ENCODE measurements at regions not wholly inside any gene's neighbourhood (a gene's known extent, or its start where the extent isn't known, plus 50 kb on each side); places are given as distances from the start of the nearest gene placed in this dataset.

- ATAC-seq (ENCODE audit: poor library complexity): no peak
- DNase-seq: no peak
- POLR2A ChIA-PET: no interaction called here
- Histone ChIP-seq H3K27ac (ENCODE audit: low read depth in 1 of 2, low read length in 2 of 2) (no peak overlapping the region), H3K4me3 (ENCODE audit: low read length) (no peak overlapping the region), H3K4me1 (ENCODE audit: insufficient read depth, low read length) (no peaks in the 10 kb centered on the region), H3K9me3 (ENCODE audit: control insufficient read depth in 1 of 2, insufficient read depth in 1 of 2, low read length in 2 of 2) (peaks cover 4 to 8% of the 10 kb centered on the region in 2 experiments), H3K36me3 (ENCODE audit: insufficient read depth, low read length) (no peaks in the 10 kb centered on the region), H3K27me3 (ENCODE audit: control insufficient read depth in 1 of 2, insufficient read depth in 2 of 2, low read length in 2 of 2) (no peaks in the 10 kb centered on the region)
- intact Hi-C loops (cut with DNase I, micrococcal nuclease): no loop called here
- Mint-ChIP-seq H3K27ac (no peak overlapping the region), H3K4me3 (no peak overlapping the region), H3K4me1 (ENCODE audit: low read depth) (no peaks in the 10 kb centered on the region), H3K9me3 (peaks cover 27% of the 10 kb centered on the region), H3K36me3 (ENCODE audit: low read depth) (no peaks in the 10 kb centered on the region), H3K27me3 (no peaks in the 10 kb centered on the region)
- no peak for TF ChIP-seq CTCF (IDR thresholded peaks at IDR 0.05)
- CTCF ChIA-PET: no interaction called here
Observed at GRCh38 chr14:85050180-85050579, 479.8 kb upstream of the FLRT2 start.

GRCh38 chr14:85052646-85053045, 477.3 kb upstream of the FLRT2 start:
- H3K4me1 ChIP-seq (ENCODE audit: insufficient read depth, low read length): no peaks in the 10 kb centered on the region
- H3K27me3 Mint-ChIP-seq: no peaks in the 10 kb centered on the region
- no peaks in the 10 kb centered on the region for H3K27me3 ChIP-seq (ENCODE audit: control insufficient read depth in 1 of 2, insufficient read depth in 2 of 2, low read length in 2 of 2)
- no peak overlapping the region for H3K27ac ChIP-seq (ENCODE audit: low read depth in 1 of 2, low read length in 2 of 2)
- ATAC-seq (ENCODE audit: poor library complexity) (no peak), DNase-seq (no peak)
- ChIA-PET POLR2A (no interaction called here), CTCF (no interaction called here)
- peaks cover 4 to 8% of the 10 kb centered on the region in 2 experiments for H3K9me3 ChIP-seq (ENCODE audit: control insufficient read depth in 1 of 2, insufficient read depth in 1 of 2, low read length in 2 of 2)
- intact Hi-C loops (cut with DNase I, micrococcal nuclease): no loop called here
- H3K27ac Mint-ChIP-seq: no peak overlapping the region
- no peaks in the 10 kb centered on the region for H3K36me3 ChIP-seq (ENCODE audit: insufficient read depth, low read length)
- H3K36me3 Mint-ChIP-seq (ENCODE audit: low read depth): no peaks in the 10 kb centered on the region
- no peak overlapping the region for H3K4me3 Mint-ChIP-seq
- no peak overlapping the region for H3K4me3 ChIP-seq (ENCODE audit: low read length)
- H3K9me3 Mint-ChIP-seq: peaks cover 25% of the 10 kb centered on the region
- no peak for TF ChIP-seq CTCF (IDR thresholded peaks at IDR 0.05)
- no peaks in the 10 kb centered on the region for H3K4me1 Mint-ChIP-seq (ENCODE audit: low read depth)

GRCh38 chr14:85054178-85054577, 475.8 kb upstream of the FLRT2 start:
- Histone ChIP-seq H3K4me1 (ENCODE audit: insufficient read depth, low read length) (no peaks in the 10 kb centered on the region), H3K27ac (ENCODE audit: low read depth in 1 of 2, low read length in 2 of 2) (no peak overlapping the region), H3K36me3 (ENCODE audit: insufficient read depth, low read length) (no peaks in the 10 kb centered on the region), H3K9me3 (ENCODE audit: control insufficient read depth in 1 of 2, insufficient read depth in 1 of 2, low read length in 2 of 2) (peaks cover 4 to 8% of the 10 kb centered on the region in 2 experiments), H3K4me3 (ENCODE audit: low read length) (no peak overlapping the region), H3K27me3 (ENCODE audit: control insufficient read depth in 1 of 2, insufficient read depth in 2 of 2, low read length in 2 of 2) (no peaks in the 10 kb centered on the region)
- ATAC-seq (ENCODE audit: poor library complexity) (no peak), DNase-seq (no peak)
- Mint-ChIP-seq H3K4me1 (ENCODE audit: low read depth) (no peaks in the 10 kb centered on the region), H3K36me3 (ENCODE audit: low read depth) (no peaks in the 10 kb centered on the region), H3K9me3 (peaks cover 25% of the 10 kb centered on the region), H3K4me3 (no peak overlapping the region), H3K27me3 (no peaks in the 10 kb centered on the region), H3K27ac (no peak overlapping the region)
- TF ChIP-seq CTCF (IDR thresholded peaks at IDR 0.05): no peak
- ChIA-PET POLR2A (no interaction called here), CTCF (no interaction called here)
- intact Hi-C loops (cut with DNase I, micrococcal nuclease): no loop called here

All from CD4-positive, alpha-beta T cell (primary cell).